BJ (cell line): ENCODE measurements at regions not wholly inside any gene's neighbourhood (a gene's known extent, or its start where the extent isn't known, plus 50 kb on each side); places are given as distances from the start of the nearest gene placed in this dataset.

Source experiments
- CTCF ChIA-PET: fragments of 350-600 bp; formaldehyde crosslinking; extraction: SDS; loops from one replicate; lab custom pipeline; 2021; ENCODE audit warnings: antibody characterized with exemption, inconsistent platforms; lab: Yijun Ruan, JAX
- POLR2A ChIA-PET: fragments of 300-600 bp; sonication (Branson Sonifier 250); formaldehyde crosslinking; extraction: SDS; loops from one replicate; lab custom pipeline; 2021; ENCODE audit warnings: antibody characterized with exemption; lab: Charles Lee
- DNase-seq: peaks from one replicate; pipeline ENCODE4 v3.0.0-alpha.2; 2011; ENCODE audit warnings: low read depth
- H3K27me3 ChIP-seq: 2 replicates; pipeline ENCODE4 v1.6.0; 2011; ENCODE audit warnings: low read length; ENCODE audit not compliant: control insufficient read depth, insufficient read depth
- H3K36me3 ChIP-seq: 2 replicates; pipeline ENCODE4 v1.5.1; 2011; ENCODE audit warnings: low read length; ENCODE audit not compliant: control insufficient read depth, insufficient read depth
- H3K4me3 ChIP-seq: 2 replicates; pipeline ENCODE4 v1.5.1; 2011; ENCODE audit warnings: low read depth, mild to moderate bottlenecking, control low read depth, low read length
- TF ChIP-seq, protein P1 (sequence below): IDR thresholded peaks from 2 replicates; pipeline ENCODE4 v1.5.1; 2011; ENCODE audit warnings: low read depth, mild to moderate bottlenecking, control low read depth, inconsistent platforms, low read length, moderate library complexity; ENCODE audit not compliant: insufficient read depth

DNA sequence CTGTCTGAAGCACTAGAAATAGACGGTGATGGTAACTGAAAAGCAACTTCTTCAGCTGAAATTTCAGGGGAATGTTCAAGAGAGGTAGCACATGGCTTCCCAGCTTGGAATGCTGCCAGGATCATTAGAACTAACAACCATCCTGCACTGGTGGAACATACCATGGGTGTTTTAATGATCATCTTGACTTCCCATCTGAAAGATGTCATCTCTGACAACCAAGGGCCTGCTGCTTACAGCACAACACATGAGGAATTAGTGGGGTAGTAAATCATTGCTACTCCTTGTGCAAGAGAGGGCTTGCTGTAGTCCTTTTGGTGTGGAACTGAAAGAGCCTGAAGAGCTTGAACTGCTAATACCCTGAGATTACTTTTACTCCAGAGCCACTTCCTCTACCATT lies 853.7 kb downstream of the MCTP2 start:
- ChIA-PET POLR2A (no interaction called here), CTCF (no interaction called here)
- TF ChIP-seq, protein P1, sequence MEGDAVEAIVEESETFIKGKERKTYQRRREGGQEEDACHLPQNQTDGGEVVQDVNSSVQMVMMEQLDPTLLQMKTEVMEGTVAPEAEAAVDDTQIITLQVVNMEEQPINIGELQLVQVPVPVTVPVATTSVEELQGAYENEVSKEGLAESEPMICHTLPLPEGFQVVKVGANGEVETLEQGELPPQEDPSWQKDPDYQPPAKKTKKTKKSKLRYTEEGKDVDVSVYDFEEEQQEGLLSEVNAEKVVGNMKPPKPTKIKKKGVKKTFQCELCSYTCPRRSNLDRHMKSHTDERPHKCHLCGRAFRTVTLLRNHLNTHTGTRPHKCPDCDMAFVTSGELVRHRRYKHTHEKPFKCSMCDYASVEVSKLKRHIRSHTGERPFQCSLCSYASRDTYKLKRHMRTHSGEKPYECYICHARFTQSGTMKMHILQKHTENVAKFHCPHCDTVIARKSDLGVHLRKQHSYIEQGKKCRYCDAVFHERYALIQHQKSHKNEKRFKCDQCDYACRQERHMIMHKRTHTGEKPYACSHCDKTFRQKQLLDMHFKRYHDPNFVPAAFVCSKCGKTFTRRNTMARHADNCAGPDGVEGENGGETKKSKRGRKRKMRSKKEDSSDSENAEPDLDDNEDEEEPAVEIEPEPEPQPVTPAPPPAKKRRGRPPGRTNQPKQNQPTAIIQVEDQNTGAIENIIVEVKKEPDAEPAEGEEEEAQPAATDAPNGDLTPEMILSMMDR: no peak
- no peak overlapping the region for H3K4me3 ChIP-seq
- no peaks in the 10 kb centered on the region for H3K36me3 ChIP-seq
- no peak for DNase-seq
- no peaks in the 10 kb centered on the region for H3K27me3 ChIP-seq

DNA sequence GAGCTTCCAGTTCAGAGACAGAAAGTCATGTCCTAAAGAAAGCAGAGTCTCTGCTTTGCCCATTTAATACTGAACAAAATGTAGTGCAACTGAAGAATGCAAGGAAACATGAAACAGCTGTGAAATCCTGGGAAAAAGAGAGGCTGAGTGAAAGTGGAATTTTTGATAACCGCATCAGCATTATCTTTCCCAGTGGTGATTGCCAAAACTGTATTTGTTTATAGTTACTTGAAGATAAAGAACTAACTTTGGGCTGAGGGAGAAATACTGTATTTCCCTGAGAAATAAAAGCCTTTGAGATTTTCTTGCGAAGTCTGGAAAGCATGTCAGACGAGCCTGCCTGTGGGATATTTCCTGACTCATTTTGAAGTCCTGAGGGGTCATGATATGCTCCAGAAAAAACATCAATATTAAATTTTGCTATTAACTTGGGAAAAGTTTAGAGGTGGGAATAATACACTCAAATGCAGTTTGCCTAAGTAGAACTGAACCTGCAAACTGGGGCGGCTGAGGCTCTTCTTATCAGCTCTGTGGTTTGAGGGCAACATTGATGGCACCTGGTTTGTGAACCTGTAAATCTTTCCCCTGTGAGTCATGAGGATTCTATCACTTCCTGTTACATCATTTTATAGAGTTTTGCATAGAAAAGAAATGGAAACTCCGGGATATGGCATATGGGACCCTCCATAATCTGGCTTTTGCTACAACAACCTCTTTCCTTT lies 855.3 kb downstream of the MCTP2 start:
- DNase-seq: peak; percentile 37
- TF ChIP-seq, protein P1: no peak
- no peaks in the 10 kb centered on the region for H3K36me3 ChIP-seq
- POLR2A ChIA-PET: no interaction called here
- CTCF ChIA-PET: interaction anchor here (1.5 kb wide), 1 partner anchor 9 kb away, joined by 3 read pairs; no protein-coding TSS in a partner anchor
- H3K27me3 ChIP-seq: no peaks in the 10 kb centered on the region
- no peak overlapping the region for H3K4me3 ChIP-seq

DNA sequence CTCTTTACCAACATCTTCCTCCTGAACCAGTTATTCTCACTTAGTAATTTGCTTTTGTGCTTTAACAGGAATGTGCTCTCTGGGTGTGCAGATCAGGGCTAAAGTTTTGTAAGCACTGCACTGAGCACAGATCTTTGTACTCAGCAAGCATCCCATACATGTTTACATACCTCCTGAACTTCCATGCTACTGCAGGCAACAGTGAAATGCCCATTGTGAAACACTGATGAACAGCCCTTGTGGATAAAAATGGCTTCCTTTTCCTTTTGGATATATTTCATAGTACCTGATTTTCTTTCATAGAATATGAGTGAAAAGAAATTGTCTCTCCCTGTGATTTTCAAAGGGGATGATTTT lies 855.9 kb downstream of the MCTP2 start:
- H3K36me3 ChIP-seq: no peaks in the 10 kb centered on the region
- ChIA-PET CTCF (interaction anchor here (1.5 kb wide), 1 partner anchor 10 kb away, joined by 3 read pairs; no protein-coding TSS in a partner anchor), POLR2A (no interaction called here)
- DNase-seq: no peak
- TF ChIP-seq, protein P1: no peak
- H3K4me3 ChIP-seq: no peak overlapping the region
- H3K27me3 ChIP-seq: no peaks in the 10 kb centered on the region

DNA sequence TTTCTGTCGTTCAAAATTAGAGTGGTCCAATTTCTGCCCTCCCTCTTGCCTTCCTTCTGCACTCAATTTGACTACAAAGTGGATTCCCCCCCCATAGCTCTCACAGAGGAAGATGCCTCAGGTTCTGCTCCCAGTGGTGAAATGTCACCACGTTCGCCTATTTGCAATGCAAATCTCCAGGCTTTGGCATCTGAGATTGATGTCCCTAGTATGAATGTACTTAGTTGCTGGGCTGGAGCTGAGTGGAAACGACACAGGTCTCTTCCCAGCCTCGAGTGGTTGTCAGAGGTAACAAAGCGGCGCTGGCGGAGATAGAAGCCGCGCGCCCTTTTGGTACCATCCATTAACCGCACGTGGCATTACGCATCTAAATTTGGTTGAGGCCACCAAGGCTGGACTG lies 860.1 kb downstream of the MCTP2 start:
- TF ChIP-seq, protein P1: no peak

DNA sequence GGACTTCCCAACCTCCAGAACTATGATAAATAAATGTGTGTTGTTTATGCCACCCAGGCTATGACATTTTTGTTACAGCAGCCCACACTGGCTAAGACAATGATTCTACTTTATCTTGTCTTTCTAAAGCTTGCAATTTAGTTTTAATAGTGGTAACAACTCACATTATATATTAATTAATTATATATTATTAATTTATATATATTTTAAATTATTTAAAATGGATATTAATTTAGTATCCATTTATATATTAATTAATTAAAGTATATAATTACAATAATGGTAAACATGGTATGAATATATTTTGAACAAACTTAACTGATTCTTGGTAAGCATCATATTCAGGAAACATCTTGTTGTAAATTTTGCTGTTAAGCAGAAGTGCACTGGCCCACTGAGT lies 863.9 kb downstream of the MCTP2 start:
- H3K4me3 ChIP-seq: no peak overlapping the region
- TF ChIP-seq, protein P1: no peak
- CTCF ChIA-PET: no interaction called here

More for the DNA sequence above, 860.1 kb downstream of the MCTP2 start:
- H3K27me3 ChIP-seq: no peaks in the 10 kb centered on the region
- H3K4me3 ChIP-seq: no peak overlapping the region
- POLR2A ChIA-PET: no interaction called here
- DNase-seq: no peak
- H3K36me3 ChIP-seq: no peaks in the 10 kb centered on the region
- CTCF ChIA-PET: interaction anchor here (0.6 to 0.7 kb wide), 2 partner anchors 67 to 199 kb away, joined by 3 read pairs; no protein-coding TSS in a partner anchor

More for the DNA sequence above, 863.9 kb downstream of the MCTP2 start:
- POLR2A ChIA-PET: no interaction called here
- DNase-seq: no peak
- Histone ChIP-seq H3K36me3 (no peaks in the 10 kb centered on the region), H3K27me3 (no peaks in the 10 kb centered on the region)
